Effector memory CD8-positive, alpha-beta T cell (primary cell): ENCODE measurements at regions not wholly inside any gene's neighbourhood (a gene's known extent, or its start where the extent isn't known, plus 50 kb on each side); places are given as distances from the start of the nearest gene placed in this dataset.
"Not testable (repeated sequence)": the region's sequence is repeated elsewhere in the genome, so short reads cannot be mapped to it uniquely, and the experiment has no call there.

Source experiments
- ATAC-seq: fragments of 150-1000 bp; cut with Tn5 transposase; replicated peaks from 2 replicates; pipeline ENCODE4 v1.10.0; 2021; ENCODE audit warnings: mild to moderate bottlenecking, moderate library complexity
- DNase-seq, 3 experiments: peaks; one replicate each; pipeline ENCODE4 v3.0.0; 2021
- H3K27ac Mint-ChIP-seq, 2 donors: one replicate each; pipeline ENCODE4 v1.8.0; 2022; ENCODE audit warnings: mild to moderate bottlenecking in 2 of 2, mixed read lengths in 2 of 2, moderate library complexity in 2 of 2
- H3K27me3 Mint-ChIP-seq, 2 donors: one replicate each; pipeline ENCODE4 v1.8.0; 2022; ENCODE audit warnings: mixed read lengths in 2 of 2
- H3K36me3 Mint-ChIP-seq: one replicate; pipeline ENCODE4 v1.8.0; 2022; ENCODE audit warnings: mild to moderate bottlenecking, moderate library complexity, mixed read lengths; ENCODE audit not compliant: insufficient read depth
- H3K4me1 Mint-ChIP-seq, 2 donors: one replicate each; pipeline ENCODE4 v1.8.0; 2022; ENCODE audit warnings: low read depth in 2 of 2, mixed read lengths in 2 of 2
- H3K4me3 Mint-ChIP-seq, 2 donors: one replicate each; pipeline ENCODE4 v1.8.0; 2022; ENCODE audit warnings: mild to moderate bottlenecking in 2 of 2, mixed read lengths in 2 of 2, moderate library complexity in 2 of 2
- H3K9me3 Mint-ChIP-seq, 2 donors: one replicate each; pipeline ENCODE4 v1.8.0; 2022; ENCODE audit warnings: mixed read lengths in 2 of 2

DNA sequence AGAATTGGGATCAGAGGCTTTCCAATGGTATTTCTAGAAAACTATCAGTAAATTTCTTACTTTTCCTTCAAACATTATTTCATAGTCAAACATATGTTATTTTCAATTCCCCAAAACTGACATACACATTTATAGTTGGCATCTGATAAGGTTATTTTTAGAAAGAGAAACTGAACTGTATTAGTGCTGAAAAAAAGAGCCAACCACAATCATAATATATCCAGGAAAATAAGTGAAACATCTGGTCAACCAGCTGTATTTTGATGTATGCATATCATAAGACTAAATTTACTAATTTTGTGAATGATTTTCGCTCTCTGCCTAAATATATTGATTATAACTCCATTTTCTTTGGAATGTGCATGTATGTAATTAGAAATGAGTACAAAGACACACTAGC is 554.2 kb downstream of the FLRT2 start:
- ATAC-seq = no peak
- no peak for DNase-seq
- Mint-ChIP-seq H3K27me3 (no peaks in the 10 kb centered on the region), H3K27ac (no peak overlapping the region), H3K9me3 (peaks cover 2 to 11% of the 10 kb centered on the region in 2 donors), H3K4me3 (no peak overlapping the region), H3K4me1 (peaks cover 0 to 3% of the 10 kb centered on the region in 2 donors), H3K36me3 (no peaks in the 10 kb centered on the region)

DNA sequence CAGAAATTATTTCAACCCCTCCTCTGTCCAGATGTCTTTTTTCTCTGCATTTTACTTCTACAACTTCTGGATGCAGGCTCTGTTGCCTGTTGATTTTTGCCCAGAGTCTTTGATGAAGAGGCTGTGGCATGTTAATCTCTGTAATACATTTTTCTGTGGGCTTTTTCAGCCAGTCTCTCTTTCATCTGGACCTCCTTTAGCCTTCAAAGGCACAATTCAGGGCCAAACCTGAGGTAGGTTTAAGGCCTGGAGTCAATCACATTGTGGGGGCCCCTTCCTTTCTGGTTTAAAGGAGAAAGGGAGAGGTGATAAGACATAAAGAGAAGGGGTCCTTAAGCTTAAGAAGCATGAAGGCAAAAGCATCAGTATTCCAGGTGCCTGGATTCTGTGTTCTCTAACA is 553.7 kb downstream of the FLRT2 start:
- ATAC-seq (no peak), DNase-seq (no peak)
- no peaks in the 10 kb centered on the region for H3K27me3 Mint-ChIP-seq
- no peaks in the 10 kb centered on the region for H3K36me3 Mint-ChIP-seq
- H3K9me3 Mint-ChIP-seq = peaks cover 2 to 11% of the 10 kb centered on the region in 2 donors
- no peak overlapping the region for H3K27ac Mint-ChIP-seq
- H3K4me1 Mint-ChIP-seq = peaks cover 0 to 3% of the 10 kb centered on the region in 2 donors
- H3K4me3 Mint-ChIP-seq = no peak overlapping the region

DNA sequence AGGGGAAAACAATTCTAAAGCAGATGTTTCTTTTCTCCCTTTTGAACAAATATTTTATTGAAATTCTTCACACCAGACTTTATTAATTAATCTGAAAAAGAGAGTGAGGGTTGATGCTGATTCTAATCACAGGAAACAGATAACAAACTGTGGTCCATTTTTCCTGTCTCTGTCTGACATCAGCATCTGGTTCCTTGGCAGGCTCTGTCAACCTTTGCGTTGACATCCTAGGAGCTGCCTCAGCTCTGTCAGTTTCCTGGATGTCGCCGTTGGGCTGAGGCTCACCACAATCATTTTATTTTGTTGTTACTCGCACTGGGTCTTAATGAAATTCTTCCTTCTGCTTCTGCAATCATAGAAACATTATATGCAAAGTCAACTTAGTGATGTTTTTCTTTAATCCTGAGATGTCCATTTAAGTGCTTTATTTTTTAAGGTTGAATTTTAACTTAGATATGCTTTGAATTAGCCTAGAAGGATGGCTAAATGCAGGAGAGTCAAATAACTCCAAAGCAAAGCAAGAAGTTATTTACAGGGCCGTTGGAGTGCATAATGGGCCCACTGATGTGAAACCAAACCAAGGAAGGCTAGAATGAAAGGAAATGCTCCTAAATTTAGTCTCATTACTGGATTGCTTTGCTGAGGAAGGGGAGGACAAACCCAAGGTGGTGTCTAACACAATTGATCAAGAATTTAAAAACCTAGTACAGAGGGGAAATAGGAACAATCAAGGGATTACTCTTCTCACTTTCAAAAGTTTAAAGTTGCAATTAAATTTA is 542.4 kb downstream of the FLRT2 start:
- Mint-ChIP-seq H3K4me1 (peaks cover 2 to 11% of the 10 kb centered on the region in 2 donors), H3K4me3 (no peak overlapping the region), H3K27ac (peak overlapping the region; percentile 4 to 44), H3K27me3 (no peaks in the 10 kb centered on the region), H3K9me3 (no peaks in the 10 kb centered on the region), H3K36me3 (no peaks in the 10 kb centered on the region)
- ATAC-seq (no peak), DNase-seq (no peak)

DNA sequence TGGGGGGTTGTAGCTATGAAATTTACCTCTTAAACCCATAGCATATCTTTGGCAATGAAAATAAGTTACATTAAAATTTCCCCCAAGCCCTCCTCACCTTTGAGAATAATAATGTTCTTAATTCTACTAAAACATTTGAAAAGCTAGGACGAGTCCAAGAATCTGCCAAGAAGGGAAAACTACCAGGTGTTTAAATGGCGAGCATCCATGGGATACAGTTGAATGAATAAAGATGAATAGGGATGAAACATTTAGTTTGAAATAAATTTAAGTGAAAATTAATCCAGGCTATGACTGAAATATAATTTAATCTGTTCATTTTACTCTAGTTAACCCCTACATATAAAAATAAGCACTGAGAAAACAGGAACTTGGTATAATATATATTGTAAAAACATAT is 536.7 kb downstream of the FLRT2 start:
- no peak for DNase-seq
- no peaks in the 10 kb centered on the region for H3K9me3 Mint-ChIP-seq
- H3K4me1 Mint-ChIP-seq = peaks cover 2 to 3% of the 10 kb centered on the region in 2 donors
- H3K27ac Mint-ChIP-seq = no peak overlapping the region
- no peaks in the 10 kb centered on the region for H3K27me3 Mint-ChIP-seq
- no peak overlapping the region for H3K4me3 Mint-ChIP-seq
- ATAC-seq = no peak
- no peaks in the 10 kb centered on the region for H3K36me3 Mint-ChIP-seq

- Mint-ChIP-seq H3K27ac (no peak overlapping the region), H3K4me3 (no peak overlapping the region), H3K9me3 (no peaks in the 10 kb centered on the region), H3K4me1 (no peaks in the 10 kb centered on the region), H3K36me3 (no peaks in the 10 kb centered on the region), H3K27me3 (no peaks in the 10 kb centered on the region)
- no peak for ATAC-seq
- DNase-seq = no peak
Observed at GRCh38 chr14:86065407-86065806, 535.5 kb downstream of the FLRT2 start.

DNA sequence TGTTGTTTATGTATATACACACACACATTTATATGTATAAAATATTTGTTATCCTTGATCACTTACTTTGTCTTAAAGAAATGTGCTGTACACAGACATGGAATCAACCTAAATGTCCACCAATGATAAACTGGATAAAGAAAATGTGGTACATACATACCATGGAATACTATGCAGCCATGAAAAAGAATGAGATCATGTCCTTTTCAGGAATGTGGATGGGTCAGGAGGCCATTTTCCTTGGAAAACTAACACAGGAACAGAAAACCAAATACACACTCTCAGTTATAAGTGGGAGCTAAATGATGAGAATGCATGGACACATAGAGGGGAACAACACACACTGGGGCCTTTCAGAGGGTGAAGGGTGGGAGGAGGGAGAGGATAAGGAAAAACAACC is 534.7 kb downstream of the FLRT2 start:
- not testable (repeated sequence) for H3K27ac Mint-ChIP-seq, H3K27me3 Mint-ChIP-seq, H3K4me3 Mint-ChIP-seq, DNase-seq, H3K36me3 Mint-ChIP-seq, H3K9me3 Mint-ChIP-seq, ATAC-seq, H3K4me1 Mint-ChIP-seq

GRCh38 chr14:86057018-86057667 is 527.2 kb downstream of the FLRT2 start:
- peak in 2 of 3 experiments; percentile 7 to 12 for DNase-seq
- Mint-ChIP-seq H3K4me1 (peaks cover 7 to 13% of the 10 kb centered on the region in 2 donors), H3K9me3 (no peaks in the 10 kb centered on the region)

GRCh38 chr14:86055512-86056075 is 525.6 kb downstream of the FLRT2 start:
- Mint-ChIP-seq H3K9me3 (no peaks in the 10 kb centered on the region), H3K27me3 (no peaks in the 10 kb centered on the region), H3K27ac (no peak overlapping the region), H3K4me1 (peaks cover 7 to 13% of the 10 kb centered on the region in 2 donors), H3K4me3 (no peak overlapping the region), H3K36me3 (no peaks in the 10 kb centered on the region)
- no peak for DNase-seq
- ATAC-seq = peak; percentile 62

More at GRCh38 chr14:86057018-86057667, 527.2 kb downstream of the FLRT2 start:
- ATAC-seq = no peak
- Mint-ChIP-seq H3K36me3 (no peaks in the 10 kb centered on the region), H3K4me3 (no peak overlapping the region), H3K27me3 (no peaks in the 10 kb centered on the region), H3K27ac (no peak overlapping the region)

- peaks cover 7 to 13% of the 10 kb centered on the region in 2 donors for H3K4me1 Mint-ChIP-seq
- no peak for DNase-seq
- no peak overlapping the region for H3K27ac Mint-ChIP-seq
- no peaks in the 10 kb centered on the region for H3K9me3 Mint-ChIP-seq
- H3K4me3 Mint-ChIP-seq = no peak overlapping the region
- no peaks in the 10 kb centered on the region for H3K27me3 Mint-ChIP-seq
- H3K36me3 Mint-ChIP-seq = no peaks in the 10 kb centered on the region
- ATAC-seq = no peak
Observed at GRCh38 chr14:86052868-86053267, 522.9 kb downstream of the FLRT2 start.

- Mint-ChIP-seq H3K27ac (no peak overlapping the region), H3K9me3 (no peaks in the 10 kb centered on the region), H3K4me1 (peaks cover 8 to 20% of the 10 kb centered on the region in 2 donors), H3K36me3 (no peaks in the 10 kb centered on the region), H3K4me3 (no peak overlapping the region), H3K27me3 (no peaks in the 10 kb centered on the region)
- ATAC-seq (no peak), DNase-seq (no peak)
Observed at GRCh38 chr14:86050757-86051156, 520.8 kb downstream of the FLRT2 start.

- no peaks in the 10 kb centered on the region for H3K27me3 Mint-ChIP-seq
Observed at GRCh38 chr14:86050072-86050683, 520.2 kb downstream of the FLRT2 start.

GRCh38 chr14:86039176-86039575 is 509.2 kb downstream of the FLRT2 start:
- DNase-seq = no peak
- no peak overlapping the region for H3K4me3 Mint-ChIP-seq
- no peak for ATAC-seq
- H3K27me3 Mint-ChIP-seq = no peaks in the 10 kb centered on the region
- no peaks in the 10 kb centered on the region for H3K9me3 Mint-ChIP-seq
- H3K27ac Mint-ChIP-seq = no peak overlapping the region
- no peaks in the 10 kb centered on the region for H3K4me1 Mint-ChIP-seq
- H3K36me3 Mint-ChIP-seq = no peaks in the 10 kb centered on the region

More at GRCh38 chr14:86050072-86050683, 520.2 kb downstream of the FLRT2 start:
- Mint-ChIP-seq H3K27ac (no peak overlapping the region), H3K4me1 (peaks cover 2 to 20% of the 10 kb centered on the region in 2 donors), H3K9me3 (no peaks in the 10 kb centered on the region), H3K36me3 (no peaks in the 10 kb centered on the region), H3K4me3 (no peak overlapping the region)
- no peak for DNase-seq
- ATAC-seq = no peak

DNA sequence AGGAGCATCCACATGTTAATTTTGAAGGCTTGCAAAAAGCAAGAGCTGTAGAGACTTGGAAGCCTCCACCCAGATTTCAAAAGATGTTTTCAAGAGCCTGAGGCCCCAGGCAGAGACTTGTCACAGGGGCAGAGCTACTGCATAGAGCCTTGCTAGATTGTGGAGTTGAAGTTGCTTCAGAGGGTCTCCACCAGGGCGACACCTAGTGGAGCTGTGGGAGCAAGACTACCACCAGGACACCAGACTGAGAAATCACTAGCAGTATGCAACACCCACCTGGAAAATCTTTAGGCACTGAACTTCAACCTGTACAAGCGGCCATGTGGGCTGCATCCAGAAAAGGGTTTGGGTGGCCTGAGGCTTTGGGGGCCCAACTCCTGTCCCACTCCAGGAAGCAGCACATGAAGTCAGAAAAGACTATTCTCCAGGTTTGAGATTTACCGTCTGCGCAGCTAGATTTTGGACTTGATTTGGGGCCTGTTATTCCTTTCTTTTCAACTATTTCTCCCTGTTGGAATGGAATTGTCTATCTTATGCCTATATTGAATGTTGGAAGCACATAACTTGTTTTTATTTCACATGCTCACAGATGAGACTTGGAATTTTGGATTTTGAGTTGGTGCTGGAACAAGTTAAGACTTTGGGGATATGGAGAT is 508.6 kb downstream of the FLRT2 start:
- Mint-ChIP-seq H3K9me3 (no peaks in the 10 kb centered on the region), H3K27ac (no peak overlapping the region), H3K36me3 (no peaks in the 10 kb centered on the region), H3K27me3 (no peaks in the 10 kb centered on the region), H3K4me1 (no peaks in the 10 kb centered on the region), H3K4me3 (no peak overlapping the region)
- ATAC-seq (peak; percentile 59), DNase-seq (peak; percentile 3 to 17 (median 6))
